Omental fat pad (tissue), 3 donors: ENCODE measurements at regions not wholly inside any gene's neighbourhood (a gene's known extent, or its start where the extent isn't known, plus 50 kb on each side); places are given as distances from the start of the nearest gene placed in this dataset.

Experiments
- ATAC-seq: fragments of 150-250 bp; one replicate; pipeline ENCODE4 v1.9.1; 2016; ENCODE audit warnings: mild to moderate bottlenecking, moderate library complexity; ENCODE audit not compliant: low FRiP score
- DNase-seq: peaks from one replicate; pipeline ENCODE4 v3.0.0-alpha.2; 2019; ENCODE audit warnings: low spot score
- CTCF ChIP-seq, 3 donors: fragments of 450-650 bp; IDR thresholded peaks; one replicate each; pipeline ENCODE4 v1.5.1; 2016 to 2017; ENCODE audit warnings: antibody characterized with exemption in 3 of 3, mild to moderate bottlenecking in 3 of 3, moderate library complexity in 2 of 3

- ATAC-seq (no peak), DNase-seq (no peak)
- no peak for TF ChIP-seq CTCF (IDR thresholded peaks at IDR 0.05)
Measured at GRCh38 chr1:38121231-38121680, 74.7 kb upstream of the POU3F1 start.

- DNase-seq (no peak), ATAC-seq (no peak)
- no peak for TF ChIP-seq CTCF (IDR thresholded peaks at IDR 0.05)
Measured at GRCh38 chr1:38120552-38121230, 74.1 kb upstream of the POU3F1 start.

GRCh38 chr1:38118976-38119375 lies 72.4 kb upstream of the POU3F1 start:
- TF ChIP-seq CTCF (IDR thresholded peaks at IDR 0.05), result no peak
- ATAC-seq, result no peak
- no peak for DNase-seq

- no peak for ATAC-seq
- no peak for TF ChIP-seq CTCF (IDR thresholded peaks at IDR 0.05)
- no peak for DNase-seq
Measured at GRCh38 chr1:38117444-38117887, 70.9 kb upstream of the POU3F1 start.

- DNase-seq (no peak), ATAC-seq (no peak)
- TF ChIP-seq CTCF (IDR thresholded peaks at IDR 0.05), result no peak
Measured at GRCh38 chr1:38115682-38116202, 69.1 kb upstream of the POU3F1 start.

GRCh38 chr1:38115226-38115625 lies 68.6 kb upstream of the POU3F1 start:
- no peak for TF ChIP-seq CTCF (IDR thresholded peaks at IDR 0.05)
- ATAC-seq (no peak), DNase-seq (no peak)
